ENCODE measurements at regions not wholly inside any gene's neighbourhood (a gene's known extent, or its start where the extent isn't known, plus 50 kb on each side); places are given as distances from the start of the nearest gene placed in this dataset.

GRCh38 chr16:80151722-80152111 is 389.1 kb upstream of the DYNLRB2 start:
- Histone ChIP-seq H3K4me3 (no peak overlapping the region), H3K27ac (no peak overlapping the region), H3K4me1 (peaks cover 0 to 12% (median 0%) of the 10 kb centered on the region in 4 donors), H3K9me3 (no peaks in the 10 kb centered on the region), H3K36me3 (no peaks in the 10 kb centered on the region), H3K27me3 (no peaks in the 10 kb centered on the region)
- no peak for DNase-seq (ENCODE audit: low spot score in 2 of 2)
- TF ChIP-seq EP300 (IDR thresholded peaks at IDR 0.05): no peak
- no peak for TF ChIP-seq POLR2A (IDR thresholded peaks at IDR 0.05)
- no peak for TF ChIP-seq CTCF (IDR thresholded peaks at IDR 0.05)
- WGBS, 2 donors: 10 to 15% methylated on average over 3 of the region's 3 CpGs

GRCh38 chr16:80150978-80151721 is 389.6 kb upstream of the DYNLRB2 start:
- H3K27ac ChIP-seq: no peak overlapping the region
- H3K4me3 ChIP-seq: no peak overlapping the region
- no peak for DNase-seq (ENCODE audit: low spot score in 2 of 2)
- H3K36me3 ChIP-seq: no peaks in the 10 kb centered on the region
- TF ChIP-seq POLR2A (IDR thresholded peaks at IDR 0.05) (no peak), CTCF (IDR thresholded peaks at IDR 0.05) (no peak), EP300 (IDR thresholded peaks at IDR 0.05) (no peak)
- WGBS, 2 donors: 45 to 62% methylated on average over 3 of the region's 3 CpGs
- H3K4me1 ChIP-seq: peaks cover 0 to 12% (median 0%) of the 10 kb centered on the region in 4 donors
- no peaks in the 10 kb centered on the region for H3K9me3 ChIP-seq
- H3K27me3 ChIP-seq: no peaks in the 10 kb centered on the region

- Histone ChIP-seq H3K4me1 (peaks cover 0 to 12% (median 0%) of the 10 kb centered on the region in 4 donors), H3K27me3 (no peaks in the 10 kb centered on the region), H3K9me3 (no peaks in the 10 kb centered on the region), H3K4me3 (no peak overlapping the region), H3K36me3 (no peaks in the 10 kb centered on the region), H3K27ac (no peak overlapping the region)
- WGBS, 2 donors: 85 to 92% methylated on average over 3 of the region's 3 CpGs
- TF ChIP-seq EP300 (IDR thresholded peaks at IDR 0.05): no peak
- TF ChIP-seq POLR2A (IDR thresholded peaks at IDR 0.05): no peak
- DNase-seq (ENCODE audit: low spot score in 2 of 2): no peak
Measured at GRCh38 chr16:80148826-80149225, 392.0 kb upstream of the DYNLRB2 start.

- Histone ChIP-seq H3K36me3 (no peaks in the 10 kb centered on the region), H3K27me3 (no peaks in the 10 kb centered on the region), H3K27ac (no peak overlapping the region), H3K4me1 (peaks cover 0 to 9% (median 0%) of the 10 kb centered on the region in 4 donors), H3K9me3 (peaks cover 0 to 9% (median 0%) of the 10 kb centered on the region in 4 donors), H3K4me3 (no peak overlapping the region)
- DNase-seq (ENCODE audit: low spot score in 2 of 2): no peak
- 59 to 66% methylated on average over 8 of the region's 8 CpGs for WGBS, 2 donors
- TF ChIP-seq EP300 (IDR thresholded peaks at IDR 0.05): no peak
- TF ChIP-seq POLR2A (IDR thresholded peaks at IDR 0.05): no peak
- TF ChIP-seq CTCF (IDR thresholded peaks at IDR 0.05): no peak
Measured at GRCh38 chr16:80147026-80147655, 393.7 kb upstream of the DYNLRB2 start.

- Histone ChIP-seq H3K4me3 (no peak overlapping the region), H3K27me3 (no peaks in the 10 kb centered on the region), H3K27ac (no peak overlapping the region), H3K9me3 (peaks cover 0 to 20% (median 0%) of the 10 kb centered on the region in 4 donors), H3K36me3 (no peaks in the 10 kb centered on the region), H3K4me1 (no peaks in the 10 kb centered on the region)
- no peak for DNase-seq (ENCODE audit: low spot score in 2 of 2)
- TF ChIP-seq POLR2A (IDR thresholded peaks at IDR 0.05): no peak
- no peak for TF ChIP-seq EP300 (IDR thresholded peaks at IDR 0.05)
- TF ChIP-seq CTCF (IDR thresholded peaks at IDR 0.05): no peak
Measured at GRCh38 chr16:80144191-80144590, 396.6 kb upstream of the DYNLRB2 start.
